HG02571 (cell line): ENCODE measurements at regions not wholly inside any gene's neighbourhood (a gene's known extent, or its start where the extent isn't known, plus 50 kb on each side); places are given as distances from the start of the nearest gene placed in this dataset.
"Not testable (repeated sequence)": the region's sequence is repeated elsewhere in the genome, so short reads cannot be mapped to it uniquely, and the experiment has no call there.

ENCODE experiments used
- ATAC-seq: cut with Tn5 transposase; IDR thresholded peaks from one replicate; pipeline ENCODE4 v1.9.1; 2021; ENCODE audit warnings: mild to moderate bottlenecking, moderate library complexity; ENCODE audit not compliant: unreplicated experiment

GRCh38 chr14:106327702-106328353 lies 801.4 kb downstream of the TMEM121 start:
- ATAC-seq, result not testable (repeated sequence)

- not testable (repeated sequence) for ATAC-seq
Observed at GRCh38 chr14:106329243-106329642, 802.9 kb downstream of the TMEM121 start.

GRCh38 chr14:106329987-106330774 lies 803.8 kb downstream of the TMEM121 start:
- ATAC-seq, result not testable (repeated sequence)

GRCh38 chr14:106334428-106335109 lies 808.2 kb downstream of the TMEM121 start:
- not testable (repeated sequence) for ATAC-seq

GRCh38 chr14:106335110-106335429 lies 808.7 kb downstream of the TMEM121 start:
- not testable (repeated sequence) for ATAC-seq

- ATAC-seq, result not testable (repeated sequence)
Observed at GRCh38 chr14:106338775-106339174, 812.4 kb downstream of the TMEM121 start.

- ATAC-seq, result not testable (repeated sequence)
Observed at GRCh38 chr14:106340658-106341057, 814.3 kb downstream of the TMEM121 start.

GRCh38 chr14:106341161-106341560 lies 814.8 kb downstream of the TMEM121 start:
- not testable (repeated sequence) for ATAC-seq

GRCh38 chr14:106343626-106344025 lies 817.2 kb downstream of the TMEM121 start:
- no peak for ATAC-seq

GRCh38 chr14:106344065-106344614 lies 817.8 kb downstream of the TMEM121 start:
- not testable (repeated sequence) for ATAC-seq

GRCh38 chr14:106344791-106345479 lies 818.6 kb downstream of the TMEM121 start:
- ATAC-seq, result not testable (repeated sequence)

GRCh38 chr14:106346084-106346483 lies 819.7 kb downstream of the TMEM121 start:
- no peak for ATAC-seq

- no peak for ATAC-seq
Observed at GRCh38 chr14:106346534-106347290, 820.3 kb downstream of the TMEM121 start.

GRCh38 chr14:106347291-106347778 lies 821.0 kb downstream of the TMEM121 start:
- no peak for ATAC-seq

- no peak for ATAC-seq
Observed at GRCh38 chr14:106347890-106348755, 821.7 kb downstream of the TMEM121 start.

- ATAC-seq, result not testable (repeated sequence)
Observed at GRCh38 chr14:106348873-106349540, 822.6 kb downstream of the TMEM121 start.

- not testable (repeated sequence) for ATAC-seq
Observed at GRCh38 chr14:106349678-106350457, 823.5 kb downstream of the TMEM121 start.
